K562 (cell line): ENCODE measurements at regions not wholly inside any gene's neighbourhood (a gene's known extent, or its start where the extent isn't known, plus 50 kb on each side); places are given as distances from the start of the nearest gene placed in this dataset.

Experiments used
- ATAC-seq: fragments of 200-7000 bp; cut with Tn5 transposase; 3 replicates; pipeline ENCODE4 v1.9.1; 2020; ENCODE audit warnings: moderate library complexity
- BruUV-seq: library from RNA; stranded (reverse); fragments of 400-500 nt; replicated peaks from 2 replicates; lab custom pipeline; 2021; lab: Mats Ljungman, UMichigan
- CTCF ChIA-PET: fragments of 300-600 bp; formaldehyde crosslinking; extraction: SDS; loops from one replicate; lab custom pipeline; 2021; ENCODE audit warnings: low intra/inter-chr PET ratio; lab: Yijun Ruan, JAX
- POLR2A ChIA-PET: fragments of 300-600, 350-650 bp; sonication (Branson Sonifier 250); formaldehyde crosslinking; extraction: SDS; loops from one replicate; lab custom pipeline; 2021; ENCODE audit warnings: antibody characterized with exemption, inconsistent platforms; lab: Yijun Ruan, JAX
- DNase-seq, 4 experiments: peaks; one replicate each; pipeline versions ENCODE4 v3.0.0 to v3.0.0-alpha.2; 2011 to 2018; ENCODE audit warnings: low spot score in 3 of 4, mixed read lengths in 3 of 4; ENCODE audit errors: extremely low read depth in 1 of 4
- FAIRE-seq: peaks from 2 replicates; lab custom pipeline; 2011; peaks lifted over from hg19 to GRCh38; lab: Jason Lieb, UNC
- H2AFZ ChIP-seq: 2 replicates; pipeline ENCODE4 v1.6.0; 2011; ENCODE audit warnings: low read depth, low read length, control low read depth, inconsistent platforms
- H3K27ac ChIP-seq: fragments of 200-600 bp; 3 replicates; pipeline ENCODE4 v1.8.0; 2011; ENCODE audit warnings: low read depth, mild to moderate bottlenecking, control low read depth, inconsistent platforms, low read length, moderate library complexity, mixed read lengths; ENCODE audit errors: extremely low read depth
- H3K27me3 ChIP-seq, 2 experiments: fragments of 300-600 bp in 1 of 2; 2 replicates in 1 of 2; 3 replicates in 1 of 2; pipeline versions ENCODE4 v1.6.0 to v1.8.0; 2011; ENCODE audit warnings: inconsistent platforms in 2 of 2, low read length in 2 of 2, mild to moderate bottlenecking in 1 of 2, mixed read lengths in 1 of 2, moderate library complexity in 1 of 2; ENCODE audit not compliant: control insufficient read depth in 2 of 2, insufficient read depth in 2 of 2
- H3K36me3 ChIP-seq: fragments of 300-600 bp; 3 replicates; pipeline ENCODE4 v1.8.0; 2011; ENCODE audit warnings: mild to moderate bottlenecking, low read length, inconsistent platforms; ENCODE audit not compliant: control insufficient read depth, insufficient read depth
- H3K4me1 ChIP-seq, 2 experiments: fragments of 200-600 bp in 1 of 2; replicated peaks in 1 of 2; 2 replicates in 1 of 2; 3 replicates in 1 of 2; pipeline versions ENCODE4 v1.5.1 to v1.8.0; 2011; ENCODE audit warnings: inconsistent platforms in 2 of 2, low read length in 2 of 2, mild to moderate bottlenecking in 1 of 2, mixed read lengths in 1 of 2, moderate library complexity in 1 of 2; ENCODE audit not compliant: control insufficient read depth in 2 of 2, insufficient read depth in 2 of 2
- H3K4me2 ChIP-seq: 2 replicates; pipeline ENCODE4 v1.6.1; 2011; ENCODE audit warnings: low read length, control low read depth, inconsistent platforms, mixed read lengths; ENCODE audit not compliant: insufficient read depth
- H3K4me3 ChIP-seq: fragments of 200-600 bp; sonication (generic), shearing (Covaris generic); 2 replicates; pipeline ENCODE4 v1.5.1; 2016; ENCODE audit warnings: control low read depth, inconsistent platforms
- H3K79me2 ChIP-seq: fragments of 200-600 bp; 3 replicates; pipeline ENCODE4 v1.8.0; 2011; ENCODE audit warnings: low read length, inconsistent platforms; ENCODE audit not compliant: control insufficient read depth, insufficient read depth
- H3K9ac ChIP-seq, 2 experiments: 2 replicates each; pipeline versions ENCODE4 v1.6.0 to v1.6.1; 2011; ENCODE audit warnings: low read depth in 2 of 2, low read length in 2 of 2, control low read depth in 1 of 2, inconsistent platforms in 1 of 2, mild to moderate bottlenecking in 1 of 2, mixed read lengths in 1 of 2; ENCODE audit not compliant: insufficient read depth in 1 of 2
- H3K9me1 ChIP-seq: one replicate; pipeline ENCODE4 v1.6.0; 2011; ENCODE audit warnings: inconsistent platforms, mild to moderate bottlenecking, low read length, moderate library complexity; ENCODE audit not compliant: control insufficient read depth, insufficient read depth
- H3K9me3 ChIP-seq: replicated peaks from 2 replicates; pipeline ENCODE4 v1.5.1; 2011; ENCODE audit warnings: low read depth, low read length, inconsistent platforms; ENCODE audit not compliant: control insufficient read depth, insufficient read depth
- H4K20me1 ChIP-seq: replicated peaks from 2 replicates; pipeline ENCODE4 v1.6.1; 2011; ENCODE audit warnings: low read length, inconsistent platforms, mixed read lengths; ENCODE audit not compliant: control insufficient read depth, insufficient read depth
- SMARCB1 ChIP-seq: IDR thresholded peaks from 2 replicates; pipeline ENCODE4 v1.6.1; 2011; ENCODE audit warnings: improper control_type of control experiment, low read depth; ENCODE audit not compliant: insufficient read length
- SMARCE1 ChIP-seq: fragments of 450-650 bp; IDR thresholded peaks from 2 replicates; pipeline ENCODE4 v1.7.1; 2016; ENCODE audit warnings: mild to moderate bottlenecking
- USF2 ChIP-seq: sonication (generic); formaldehyde crosslinking; IDR thresholded peaks from 2 replicates; pipeline ENCODE4 v1.5.0; 2020; ENCODE audit warnings: missing genetic modification reagents
- ZBTB49 ChIP-seq: sonication (generic); formaldehyde crosslinking; IDR thresholded peaks from 2 replicates; pipeline ENCODE4 v1.8.0; 2022; ENCODE audit warnings: missing genetic modification reagents, mild to moderate bottlenecking, borderline replicate concordance
- ZFP30 ChIP-seq: fragments of 250-450 bp; sonication (Bioruptor Pico); IDR thresholded peaks from 2 replicates; pipeline ENCODE4 v1.8.0; 2022; ENCODE audit warnings: moderate library complexity, mild to moderate bottlenecking, inconsistent platforms, borderline replicate concordance
- ZNF644 ChIP-seq: fragments of 200-800 bp; sonication (Bioruptor generic); IDR thresholded peaks from 2 replicates; pipeline ENCODE4 v1.6.1; 2016; ENCODE audit warnings: low read depth, missing genetic modification characterization, missing compliant biosample characterization
- WGBS: fragments of 100-300 bp; shearing (Covaris generic); methylation state at CpG from one replicate; pipeline ENCODE4 v1.1.6; 2016; ENCODE audit warnings: low coverage, mixed read lengths; ENCODE audit not compliant: insufficient coverage; ENCODE audit errors: missing lambda C conversion rate; 5-methylcytosine and 5-hydroxymethylcytosine counted together
- in situ Hi-C: fragments of 300-500 bp; cut with MboI; formaldehyde crosslinking; loops from 4 replicates; pipeline ENCODE4 v1.15.0; 2018; ENCODE audit warnings: inconsistent platforms, mixed read lengths
- intact Hi-C: fragments of 100-400 bp; cut with micrococcal nuclease; formaldehyde crosslinking; loops from 2 replicates; pipeline ENCODE4 v1.14.2; 2022
- TF ChIP-seq, protein P1 (sequence below): fragments of 450-650 bp; IDR thresholded peaks from 2 replicates; pipeline ENCODE4 v1.6.1; 2018; ENCODE audit not compliant: partially characterized antibody
- TF ChIP-seq, protein P2 (sequence below): IDR thresholded peaks from 3 replicates; pipeline ENCODE4 v1.6.1; 2011; ENCODE audit warnings: borderline replicate concordance, mild to moderate bottlenecking; ENCODE audit not compliant: insufficient read length, insufficient read depth
- TF ChIP-seq, protein P3 (sequence below): fragments of 250-450 bp; sonication (Bioruptor Pico); IDR thresholded peaks from 2 replicates; pipeline ENCODE4 v1.4.0; 2020; ENCODE audit warnings: mild to moderate bottlenecking, moderate library complexity, borderline replicate concordance

DNA sequence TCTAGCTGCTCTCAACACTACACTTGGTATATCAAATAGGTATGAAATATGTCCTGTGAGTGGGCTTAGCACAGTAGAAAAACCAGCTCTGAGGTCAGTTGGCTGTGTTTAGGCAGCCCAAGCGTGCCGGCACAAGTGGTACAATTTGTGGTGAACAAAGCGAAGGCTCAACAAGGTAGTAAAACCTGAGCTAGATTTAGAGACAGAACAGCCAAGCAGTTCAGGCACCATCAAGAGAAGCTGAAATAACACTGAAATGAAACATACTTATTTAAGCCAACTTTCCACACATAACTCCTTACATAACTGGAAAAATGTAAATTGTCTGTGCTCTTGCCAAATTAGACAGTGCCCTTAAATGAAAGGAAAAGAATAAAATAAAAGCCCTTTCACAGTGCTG is 596.8 kb upstream of the FBXO33 start:
- no peaks in the 10 kb centered on the region for H3K27me3 ChIP-seq
- intact Hi-C loops, result no loop called here
- H3K4me1 ChIP-seq, result no peaks in the 10 kb centered on the region
- FAIRE-seq, result no peak
- H3K9ac ChIP-seq, result no peak overlapping the region
- in situ Hi-C loops, result no loop called here
- no peak overlapping the region for H3K4me3 ChIP-seq
- no peak overlapping the region for H3K27ac ChIP-seq
- no peak for DNase-seq
- no peaks in the 10 kb centered on the region for H3K79me2 ChIP-seq
- H3K9me1 ChIP-seq, result no peaks in the 10 kb centered on the region
- H3K36me3 ChIP-seq, result no peaks in the 10 kb centered on the region
- no TSS peak for BruUV-seq
- no peak for ATAC-seq
- H2AFZ ChIP-seq, result no peak overlapping the region
- WGBS, result 9% methylated on average over 3 of the region's 3 CpGs
- H4K20me1 ChIP-seq, result no peaks in the 10 kb centered on the region
- no peaks in the 10 kb centered on the region for H3K9me3 ChIP-seq
- CTCF ChIA-PET, result no interaction called here
- POLR2A ChIA-PET, result no interaction called here
- no peak overlapping the region for H3K4me2 ChIP-seq
- no peak for TF ChIP-seq USF2
- no peak for TF ChIP-seq ZNF644 (tag)
- TF ChIP-seq, protein P1, sequence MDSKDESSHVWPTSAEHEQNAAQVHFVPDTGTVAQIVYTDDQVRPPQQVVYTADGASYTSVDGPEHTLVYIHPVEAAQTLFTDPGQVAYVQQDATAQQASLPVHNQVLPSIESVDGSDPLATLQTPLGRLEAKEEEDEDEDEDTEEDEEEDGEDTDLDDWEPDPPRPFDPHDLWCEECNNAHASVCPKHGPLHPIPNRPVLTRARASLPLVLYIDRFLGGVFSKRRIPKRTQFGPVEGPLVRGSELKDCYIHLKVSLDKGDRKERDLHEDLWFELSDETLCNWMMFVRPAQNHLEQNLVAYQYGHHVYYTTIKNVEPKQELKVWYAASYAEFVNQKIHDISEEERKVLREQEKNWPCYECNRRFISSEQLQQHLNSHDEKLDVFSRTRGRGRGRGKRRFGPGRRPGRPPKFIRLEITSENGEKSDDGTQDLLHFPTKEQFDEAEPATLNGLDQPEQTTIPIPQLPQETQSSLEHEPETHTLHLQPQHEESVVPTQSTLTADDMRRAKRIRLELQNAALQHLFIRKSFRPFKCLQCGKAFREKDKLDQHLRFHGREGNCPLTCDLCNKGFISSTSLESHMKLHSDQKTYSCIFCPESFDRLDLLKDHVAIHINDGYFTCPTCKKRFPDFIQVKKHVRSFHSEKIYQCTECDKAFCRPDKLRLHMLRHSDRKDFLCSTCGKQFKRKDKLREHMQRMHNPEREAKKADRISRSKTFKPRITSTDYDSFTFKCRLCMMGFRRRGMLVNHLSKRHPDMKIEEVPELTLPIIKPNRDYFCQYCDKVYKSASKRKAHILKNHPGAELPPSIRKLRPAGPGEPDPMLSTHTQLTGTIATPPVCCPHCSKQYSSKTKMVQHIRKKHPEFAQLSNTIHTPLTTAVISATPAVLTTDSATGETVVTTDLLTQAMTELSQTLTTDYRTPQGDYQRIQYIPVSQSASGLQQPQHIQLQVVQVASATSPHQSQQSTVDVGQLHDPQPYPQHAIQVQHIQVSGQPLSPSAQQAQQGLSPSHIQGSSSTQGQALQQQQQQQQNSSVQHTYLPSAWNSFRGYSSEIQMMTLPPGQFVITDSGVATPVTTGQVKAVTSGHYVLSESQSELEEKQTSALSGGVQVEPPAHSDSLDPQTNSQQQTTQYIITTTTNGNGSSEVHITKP, result no peak
- TF ChIP-seq, protein P2, sequence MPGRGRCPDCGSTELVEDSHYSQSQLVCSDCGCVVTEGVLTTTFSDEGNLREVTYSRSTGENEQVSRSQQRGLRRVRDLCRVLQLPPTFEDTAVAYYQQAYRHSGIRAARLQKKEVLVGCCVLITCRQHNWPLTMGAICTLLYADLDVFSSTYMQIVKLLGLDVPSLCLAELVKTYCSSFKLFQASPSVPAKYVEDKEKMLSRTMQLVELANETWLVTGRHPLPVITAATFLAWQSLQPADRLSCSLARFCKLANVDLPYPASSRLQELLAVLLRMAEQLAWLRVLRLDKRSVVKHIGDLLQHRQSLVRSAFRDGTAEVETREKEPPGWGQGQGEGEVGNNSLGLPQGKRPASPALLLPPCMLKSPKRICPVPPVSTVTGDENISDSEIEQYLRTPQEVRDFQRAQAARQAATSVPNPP, result no peak
- TF ChIP-seq SMARCB1, result no peak
- no peak for TF ChIP-seq ZBTB49
- TF ChIP-seq SMARCE1, result no peak
- no peak for TF ChIP-seq ZFP30 (CRISPR knock-in tag)
- TF ChIP-seq, protein P3, sequence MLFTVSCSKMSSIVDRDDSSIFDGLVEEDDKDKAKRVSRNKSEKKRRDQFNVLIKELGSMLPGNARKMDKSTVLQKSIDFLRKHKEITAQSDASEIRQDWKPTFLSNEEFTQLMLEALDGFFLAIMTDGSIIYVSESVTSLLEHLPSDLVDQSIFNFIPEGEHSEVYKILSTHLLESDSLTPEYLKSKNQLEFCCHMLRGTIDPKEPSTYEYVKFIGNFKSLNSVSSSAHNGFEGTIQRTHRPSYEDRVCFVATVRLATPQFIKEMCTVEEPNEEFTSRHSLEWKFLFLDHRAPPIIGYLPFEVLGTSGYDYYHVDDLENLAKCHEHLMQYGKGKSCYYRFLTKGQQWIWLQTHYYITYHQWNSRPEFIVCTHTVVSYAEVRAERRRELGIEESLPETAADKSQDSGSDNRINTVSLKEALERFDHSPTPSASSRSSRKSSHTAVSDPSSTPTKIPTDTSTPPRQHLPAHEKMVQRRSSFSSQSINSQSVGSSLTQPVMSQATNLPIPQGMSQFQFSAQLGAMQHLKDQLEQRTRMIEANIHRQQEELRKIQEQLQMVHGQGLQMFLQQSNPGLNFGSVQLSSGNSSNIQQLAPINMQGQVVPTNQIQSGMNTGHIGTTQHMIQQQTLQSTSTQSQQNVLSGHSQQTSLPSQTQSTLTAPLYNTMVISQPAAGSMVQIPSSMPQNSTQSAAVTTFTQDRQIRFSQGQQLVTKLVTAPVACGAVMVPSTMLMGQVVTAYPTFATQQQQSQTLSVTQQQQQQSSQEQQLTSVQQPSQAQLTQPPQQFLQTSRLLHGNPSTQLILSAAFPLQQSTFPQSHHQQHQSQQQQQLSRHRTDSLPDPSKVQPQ (CRISPR knock-in tag), result no peak
